HepG2 (cell line): ENCODE measurements at regions not wholly inside any gene's neighbourhood (a gene's known extent, or its start where the extent isn't known, plus 50 kb on each side); places are given as distances from the start of the nearest gene placed in this dataset.

Source experiments
- ATAC-seq: fragments of 200-7000 bp; cut with Tn5 transposase; 3 replicates; pipeline ENCODE4 v1.9.1; 2020; ENCODE audit warnings: mild to moderate bottlenecking, moderate library complexity
- BruUV-seq: library from RNA; stranded (reverse); fragments of 400-500 nt; replicated peaks from 2 replicates; lab custom pipeline; 2021; lab: Mats Ljungman, UMichigan
- CTCF ChIA-PET: fragments of 300-600 bp; formaldehyde crosslinking; extraction: SDS; loops from one replicate; lab custom pipeline; 2021; ENCODE audit warnings: low total read pairs, inconsistent platforms, low intra/inter-chr PET ratio; lab: Yijun Ruan, JAX
- POLR2A ChIA-PET: fragments of 350-600 bp; sonication (Branson Sonifier 250); formaldehyde crosslinking; loops from one replicate; lab custom pipeline; 2020; ENCODE audit warnings: antibody characterized with exemption, inconsistent platforms; lab: Yijun Ruan, JAX
- DNase-seq: peaks from one replicate; pipeline ENCODE4 v3.0.0-alpha.2; 2015; ENCODE audit warnings: low spot score
- FAIRE-seq: peaks from 3 replicates; lab custom pipeline; 2011; peaks lifted over from hg19 to GRCh38; lab: Jason Lieb, UNC
- H2AFZ ChIP-seq: one replicate; pipeline ENCODE4 v1.6.1; 2011; ENCODE audit warnings: low read length, inconsistent platforms
- H3K27ac ChIP-seq: fragments of 300-600 bp; 3 replicates; pipeline ENCODE4 v1.8.0; 2011; ENCODE audit warnings: mixed run types, mild to moderate bottlenecking, mixed read lengths, low read length, inconsistent platforms; ENCODE audit not compliant: insufficient read depth; ENCODE audit errors: extremely low read length
- H3K27me3 ChIP-seq, 2 experiments: fragments of 200-600 bp in 1 of 2; 2 replicates in 1 of 2; 3 replicates in 1 of 2; pipeline versions ENCODE4 v1.6.0 to v1.8.0; 2011; ENCODE audit warnings: low read length in 2 of 2, mild to moderate bottlenecking in 2 of 2, moderate library complexity in 2 of 2, inconsistent platforms in 1 of 2; ENCODE audit not compliant: insufficient read depth in 2 of 2, control insufficient read depth in 1 of 2
- H3K36me3 ChIP-seq, 2 experiments: fragments of 200-600 bp in 1 of 2; replicated peaks in 1 of 2; 2 replicates in 1 of 2; 3 replicates in 1 of 2; pipeline versions ENCODE4 v1.5.1 to v1.8.0; 2011; ENCODE audit warnings: low read length in 2 of 2, inconsistent platforms in 1 of 2; ENCODE audit not compliant: insufficient read depth in 2 of 2, control insufficient read depth in 1 of 2
- H3K4me1 ChIP-seq: 2 replicates; pipeline ENCODE4 v1.5.1; 2012; ENCODE audit warnings: low read length, inconsistent platforms; ENCODE audit not compliant: insufficient read depth
- H3K4me2 ChIP-seq: 2 replicates; pipeline ENCODE4 v1.6.0; 2011; ENCODE audit warnings: low read depth, low read length, inconsistent platforms
- H3K4me3 ChIP-seq, 3 experiments: fragments of 200-600 bp in 1 of 3; sonication (generic), shearing (Covaris generic) in 1 of 3; replicated peaks in 1 of 3; 2 replicates each; pipeline ENCODE4 v1.5.1; 2011 to 2016; ENCODE audit warnings: low read length in 3 of 3, inconsistent platforms in 2 of 3, low read depth in 2 of 3, mild to moderate bottlenecking in 2 of 3, control low read depth in 1 of 3, mixed read lengths in 1 of 3; ENCODE audit not compliant: insufficient read depth in 1 of 3
- H3K79me2 ChIP-seq: one replicate; pipeline ENCODE4 v1.6.1; 2011; ENCODE audit warnings: low read length, inconsistent platforms; ENCODE audit not compliant: insufficient read depth
- H3K9ac ChIP-seq: 2 replicates; pipeline ENCODE4 v1.6.0; 2011; ENCODE audit warnings: mild to moderate bottlenecking, low read depth, low read length, inconsistent platforms; ENCODE audit not compliant: insufficient read depth
- H3K9me3 ChIP-seq: 2 replicates; pipeline ENCODE4 v1.5.1; 2012; ENCODE audit warnings: mild to moderate bottlenecking, low read length
- H4K20me1 ChIP-seq: 2 replicates; pipeline ENCODE4 v1.6.0; 2011; ENCODE audit warnings: inconsistent platforms, mild to moderate bottlenecking, low read length, moderate library complexity; ENCODE audit not compliant: insufficient read depth
- DRAP1 ChIP-seq: IDR thresholded peaks from 2 replicates; pipeline ENCODE4 v1.6.1; 2016; ENCODE audit warnings: missing genetic modification reagents, missing compliant biosample characterization
- FOXM1 ChIP-seq: sonication (generic); formaldehyde crosslinking; IDR thresholded peaks from 2 replicates; pipeline ENCODE4 v1.5.0; 2020; ENCODE audit warnings: missing genetic modification reagents
- FOXO1 ChIP-seq: sonication (generic); formaldehyde crosslinking; IDR thresholded peaks from 2 replicates; pipeline ENCODE4 v1.4.0; 2020; ENCODE audit warnings: missing genetic modification reagents
- GATA4 ChIP-seq: sonication (generic); IDR thresholded peaks from 2 replicates; pipeline ENCODE4 v1.6.1; 2016; ENCODE audit warnings: antibody characterized with exemption, low read depth, borderline replicate concordance
- GMEB1 ChIP-seq: sonication (generic); formaldehyde crosslinking; IDR thresholded peaks from 2 replicates; pipeline ENCODE4 v1.5.1; 2020; ENCODE audit warnings: missing genetic modification reagents, mild to moderate bottlenecking, borderline replicate concordance
- KDM5B ChIP-seq: sonication (generic); formaldehyde crosslinking; IDR thresholded peaks from 2 replicates; pipeline ENCODE4 v1.4.0; 2020; ENCODE audit warnings: missing genetic modification reagents, mild to moderate bottlenecking, borderline replicate concordance
- PBX2 ChIP-seq: IDR thresholded peaks from 2 replicates; pipeline ENCODE4 v1.6.1; 2016; ENCODE audit warnings: control low read depth
- SOX6 ChIP-seq, 2 experiments: fragments of 450-650 bp in 1 of 2; sonication (generic) in 1 of 2; formaldehyde crosslinking in 1 of 2; IDR thresholded peaks; 2 replicates each; pipeline versions ENCODE4 v1.4.0 to v1.6.1; 2017 to 2020; ENCODE audit warnings: antibody characterized with exemption in 1 of 2, mild to moderate bottlenecking in 1 of 2, missing genetic modification reagents in 1 of 2
- SP2 ChIP-seq: sonication (generic); formaldehyde crosslinking; IDR thresholded peaks from 2 replicates; pipeline ENCODE4 v1.5.1; 2020; ENCODE audit warnings: mild to moderate bottlenecking, missing genetic modification reagents
- ZNF407 ChIP-seq: sonication (generic); formaldehyde crosslinking; IDR thresholded peaks from one replicate; pipeline ENCODE4 v1.5.1; 2020; ENCODE audit warnings: mild to moderate bottlenecking, missing genetic modification reagents; ENCODE audit errors: not compliant biosample characterization
- WGBS: methylation state at CpG from one replicate; pipeline ENCODE4 v1.1.6; 2017; ENCODE audit warnings: low lambda C conversion rate; 5-methylcytosine and 5-hydroxymethylcytosine counted together
- in situ Hi-C: cut with HindIII; loops from 2 replicates; pipeline ENCODE4 v1.10.0; 2017; ENCODE audit warnings: low pct_unique_long_range_greater_than_20kb; ENCODE audit not compliant: extremely low pct_ligation_motif_present
- intact Hi-C: fragments of 100-400 bp; cut with micrococcal nuclease; formaldehyde crosslinking; loops from one replicate; pipeline ENCODE4 v1.10.0; 2022; ENCODE audit not compliant: unreplicated experiment

- no peak overlapping the region for H3K4me3 ChIP-seq
- ATAC-seq: no peak
- H3K79me2 ChIP-seq: no peaks in the 10 kb centered on the region
- no peak overlapping the region for H2AFZ ChIP-seq
- in situ Hi-C loops (no loop called here), intact Hi-C loops (no loop called here)
- H3K4me2 ChIP-seq: no peak overlapping the region
- no peak overlapping the region for H3K27ac ChIP-seq
- POLR2A ChIA-PET: no interaction called here
- no peak for DNase-seq
- peaks cover 32% of the 10 kb centered on the region; the same call in 1 of the 2 replicates for H3K9me3 ChIP-seq
- H3K36me3 ChIP-seq: no peaks in the 10 kb centered on the region
- H3K9ac ChIP-seq: no peak overlapping the region
- 19% methylated on average over 3 of the region's 3 CpGs for WGBS
- BruUV-seq: no TSS peak
- no peaks in the 10 kb centered on the region for H3K27me3 ChIP-seq
- H3K4me1 ChIP-seq: no peaks in the 10 kb centered on the region
- CTCF ChIA-PET: no interaction called here
- FAIRE-seq: no peak
- H4K20me1 ChIP-seq: no peaks in the 10 kb centered on the region
- TF ChIP-seq GMEB1 (no peak), DRAP1 (CRISPR knock-in tag) (no peak), SOX6 (IDR thresholded peaks at IDR 0.05) (no peak), SOX6 (CRISPR knock-in tag; IDR thresholded peaks at IDR 0.05) (no peak), KDM5B (CRISPR knock-in tag) (no peak), ZNF407 (CRISPR knock-in tag) (no peak), GATA4 (no peak), SP2 (no peak), FOXM1 (CRISPR knock-in tag) (no peak), FOXO1 (CRISPR knock-in tag) (no peak), PBX2 (CRISPR knock-in tag) (no peak)
Measured at GRCh38 chr6:22041797-22042480, 254.9 kb downstream of the PRL start.
